ENCODE measurements at regions not wholly inside any gene's neighbourhood (a gene's known extent, or its start where the extent isn't known, plus 50 kb on each side); places are given as distances from the start of the nearest gene placed in this dataset.
"Not testable (repeated sequence)": the region's sequence is repeated elsewhere in the genome, so short reads cannot be mapped to it uniquely, and the experiment has no call there.

- Mint-ChIP-seq H3K4me1 (ENCODE audit: low read depth) (no peaks in the 10 kb centered on the region), H3K36me3 (ENCODE audit: low read depth) (no peaks in the 10 kb centered on the region), H3K4me3 (no peak overlapping the region), H3K9me3 (peaks cover 3% of the 10 kb centered on the region), H3K27ac (no peak overlapping the region), H3K27me3 (no peaks in the 10 kb centered on the region)
- no peak for TF ChIP-seq CTCF (IDR thresholded peaks at IDR 0.05)
- CTCF ChIA-PET = no interaction called here
- DNase-seq = no peak
- POLR2A ChIA-PET = no interaction called here
- intact Hi-C loops (cut with micrococcal nuclease) = no loop called here
- no peak for ATAC-seq
These were observed 309.6 kb upstream of the CCNH start for GRCh38 chr5:87722286-87722685.

GRCh38 chr5:87718224-87718925 is 305.6 kb upstream of the CCNH start:
- DNase-seq; H3K36me3 Mint-ChIP-seq (ENCODE audit: low read depth); CTCF ChIA-PET; POLR2A ChIA-PET; H3K27ac Mint-ChIP-seq; ATAC-seq; H3K4me3 Mint-ChIP-seq; intact Hi-C loops (cut with micrococcal nuclease); H3K9me3 Mint-ChIP-seq; H3K27me3 Mint-ChIP-seq; H3K4me1 Mint-ChIP-seq (ENCODE audit: low read depth): not testable (repeated sequence)

DNA sequence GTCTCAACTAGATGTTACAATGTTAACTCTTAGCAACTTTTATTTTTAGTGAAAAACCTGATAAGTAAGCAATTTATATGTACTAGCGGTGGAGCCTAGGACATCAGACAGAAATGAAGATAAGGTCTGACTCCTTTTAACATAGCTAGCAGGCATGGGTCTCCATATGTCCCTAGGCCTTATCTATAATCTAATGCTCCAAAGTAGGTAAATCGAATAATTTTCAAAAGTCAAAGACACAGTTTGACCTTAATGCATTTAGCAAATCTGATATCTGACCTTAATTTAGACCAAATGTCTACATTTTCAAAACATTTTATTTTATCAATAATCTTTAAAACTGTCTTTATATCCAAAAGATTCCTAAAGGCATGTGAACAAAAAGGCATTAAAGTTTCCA is 305.0 kb upstream of the CCNH start:
- Mint-ChIP-seq H3K4me1 (ENCODE audit: low read depth) (no peaks in the 10 kb centered on the region), H3K36me3 (ENCODE audit: low read depth) (no peaks in the 10 kb centered on the region), H3K27ac (no peak overlapping the region), H3K9me3 (peaks cover 3% of the 10 kb centered on the region), H3K27me3 (no peaks in the 10 kb centered on the region), H3K4me3 (no peak overlapping the region)
- ChIA-PET POLR2A (no interaction called here), CTCF (no interaction called here)
- TF ChIP-seq CTCF (IDR thresholded peaks at IDR 0.05) = no peak
- intact Hi-C loops (cut with micrococcal nuclease) = no loop called here
- ATAC-seq (no peak), DNase-seq (no peak)

DNA sequence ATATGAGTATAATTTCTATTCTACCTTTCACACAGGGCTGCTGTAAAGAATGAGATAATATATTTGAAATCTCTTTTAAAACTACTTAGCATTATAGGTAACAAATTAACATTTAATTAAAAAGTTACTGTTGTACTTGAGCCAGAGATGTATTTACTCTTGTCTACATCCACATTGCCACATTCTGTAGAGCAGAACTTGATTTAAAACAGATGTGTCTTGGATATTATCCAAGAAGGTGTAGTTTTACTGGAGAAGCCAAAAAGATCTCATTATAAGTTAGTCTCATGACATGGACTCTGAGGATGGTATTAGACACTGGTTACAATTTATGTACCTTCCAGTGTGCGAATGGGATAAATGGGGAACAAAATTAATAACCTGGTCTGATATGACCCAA is 293.1 kb upstream of the CCNH start:
- H3K4me3 Mint-ChIP-seq = no peak overlapping the region
- H3K9me3 Mint-ChIP-seq = no peaks in the 10 kb centered on the region
- TF ChIP-seq CTCF (IDR thresholded peaks at IDR 0.05) = no peak
- intact Hi-C loops (cut with micrococcal nuclease) = no loop called here
- no peaks in the 10 kb centered on the region for H3K36me3 Mint-ChIP-seq (ENCODE audit: low read depth)
- ChIA-PET CTCF (no interaction called here), POLR2A (no interaction called here)
- peaks cover 3% of the 10 kb centered on the region for H3K27me3 Mint-ChIP-seq
- no peaks in the 10 kb centered on the region for H3K4me1 Mint-ChIP-seq (ENCODE audit: low read depth)
- ATAC-seq = no peak
- DNase-seq = no peak
- H3K27ac Mint-ChIP-seq = no peak overlapping the region

GRCh38 chr5:87686975-87687374 is 274.2 kb upstream of the CCNH start:
- ATAC-seq = no peak
- no peaks in the 10 kb centered on the region for H3K36me3 Mint-ChIP-seq (ENCODE audit: low read depth)

More at GRCh38 chr5:87686975-87687374, 274.2 kb upstream of the CCNH start:
- ChIA-PET POLR2A (no interaction called here), CTCF (no interaction called here)
- H3K9me3 Mint-ChIP-seq = peaks cover 4% of the 10 kb centered on the region
- intact Hi-C loops (cut with micrococcal nuclease) = no loop called here
- no peak overlapping the region for H3K4me3 Mint-ChIP-seq
- H3K4me1 Mint-ChIP-seq (ENCODE audit: low read depth) = no peaks in the 10 kb centered on the region
- DNase-seq = no peak
- peaks cover 1% of the 10 kb centered on the region for H3K27me3 Mint-ChIP-seq
- no peak for TF ChIP-seq CTCF (IDR thresholded peaks at IDR 0.05)
- no peak overlapping the region for H3K27ac Mint-ChIP-seq

All from activated CD8-positive, alpha-beta T cell treated with anti-CD3 and anti-CD28 coated beads for 36 hours (primary cell).